HEK293 (cell line): ENCODE measurements at regions not wholly inside any gene's neighbourhood (a gene's known extent, or its start where the extent isn't known, plus 50 kb on each side); places are given as distances from the start of the nearest gene placed in this dataset.

Experiments used
- CTCF ChIA-PET: fragments of 350-600 bp; formaldehyde crosslinking; extraction: SDS; loops from one replicate; lab custom pipeline; 2021; ENCODE audit warnings: antibody characterized with exemption; lab: Yijun Ruan, JAX
- POLR2A ChIA-PET: fragments of 300-600 bp; formaldehyde crosslinking; extraction: SDS; loops from one replicate; lab custom pipeline; 2020; ENCODE audit warnings: antibody characterized with exemption, inconsistent platforms; lab: Yijun Ruan, JAX
- H3K27ac ChIP-seq: fragments of 200-500 bp; sonication (Bioruptor generic); 2 replicates; pipeline ENCODE4 v1.5.1; 2014; ENCODE audit warnings: low read depth, low read length, control low read depth, inconsistent platforms; ENCODE audit errors: extremely low read depth
- H3K36me3 ChIP-seq, 2 experiments: fragments of 200-500 bp in 1 of 2; sonication (Bioruptor generic) in 1 of 2; 1 replicate in 1 of 2; 2 replicates in 1 of 2; pipeline ENCODE4 v1.5.1; 2014 to 2017; ENCODE audit warnings: inconsistent platforms in 2 of 2, low read length in 2 of 2; ENCODE audit not compliant: control insufficient read depth in 2 of 2, insufficient read depth in 1 of 2
- H3K4me1 ChIP-seq: fragments of 200-500 bp; sonication (Bioruptor generic); 2 replicates; pipeline ENCODE4 v1.5.1; 2014; ENCODE audit warnings: mild to moderate bottlenecking, low read length, inconsistent platforms; ENCODE audit not compliant: control insufficient read depth, insufficient read depth
- H3K4me3 ChIP-seq: 2 replicates; pipeline ENCODE4 v1.5.1; 2011; ENCODE audit warnings: low read depth, mild to moderate bottlenecking, control low read depth, low read length, moderate library complexity
- H3K9me3 ChIP-seq: fragments of 200-500 bp; sonication (Bioruptor generic); 2 replicates; pipeline ENCODE4 v1.5.1; 2014; ENCODE audit warnings: low read depth, low read length, inconsistent platforms; ENCODE audit not compliant: control insufficient read depth, insufficient read depth
- KLF8 ChIP-seq: fragments of 450-650 bp; formaldehyde crosslinking; IDR thresholded peaks from 2 replicates; pipeline ENCODE4 v1.5.1; 2016; ENCODE audit warnings: missing biosample characterization, missing genetic modification characterization
- OSR2 ChIP-seq: fragments of 450-650 bp; formaldehyde crosslinking; IDR thresholded peaks from 2 replicates; pipeline ENCODE4 v1.5.1; 2016; ENCODE audit warnings: missing biosample characterization, missing genetic modification characterization
- REPIN1 ChIP-seq: fragments of 450-650 bp; formaldehyde crosslinking; IDR thresholded peaks from 2 replicates; pipeline ENCODE4 v1.5.1; 2017; ENCODE audit warnings: missing biosample characterization, missing genetic modification characterization, low read depth
- SCRT2 ChIP-seq: fragments of 450-650 bp; formaldehyde crosslinking; IDR thresholded peaks from 2 replicates; pipeline ENCODE4 v1.5.1; 2016; ENCODE audit warnings: missing biosample characterization, missing genetic modification characterization
- ZBTB17 ChIP-seq: fragments of 450-650 bp; formaldehyde crosslinking; IDR thresholded peaks from 2 replicates; pipeline ENCODE4 v1.5.1; 2016; ENCODE audit warnings: missing biosample characterization, missing genetic modification characterization
- ZNF133 ChIP-seq: fragments of 450-650 bp; formaldehyde crosslinking; IDR thresholded peaks from 2 replicates; pipeline ENCODE4 v1.5.1; 2016; ENCODE audit warnings: missing biosample characterization, missing genetic modification characterization
- ZNF16 ChIP-seq: fragments of 450-650 bp; formaldehyde crosslinking; IDR thresholded peaks from 2 replicates; pipeline ENCODE4 v1.5.1; 2016; ENCODE audit warnings: low read depth, missing biosample characterization, missing genetic modification characterization
- ZNF2 ChIP-seq: fragments of 450-650 bp; formaldehyde crosslinking; IDR thresholded peaks from 2 replicates; pipeline ENCODE4 v1.5.1; 2016; ENCODE audit warnings: missing biosample characterization, missing genetic modification characterization
- ZNF202 ChIP-seq: fragments of 450-650 bp; formaldehyde crosslinking; IDR thresholded peaks from 2 replicates; pipeline ENCODE4 v1.5.1; 2016; ENCODE audit warnings: missing biosample characterization, missing genetic modification characterization, borderline replicate concordance
- ZNF24 ChIP-seq: fragments of 450-650 bp; formaldehyde crosslinking; IDR thresholded peaks from 2 replicates; pipeline ENCODE4 v1.5.1; 2016; ENCODE audit warnings: missing biosample characterization, missing genetic modification characterization
- ZNF274 ChIP-seq, 2 experiments: fragments of 200-500 bp in 1 of 2; fragments of 450-650 bp in 1 of 2; sonication (Bioruptor generic) in 1 of 2; formaldehyde crosslinking in 1 of 2; IDR thresholded peaks; 2 replicates each; pipeline versions ENCODE4 v1.5.1 to v1.6.1; 2014 to 2016; ENCODE audit warnings: borderline replicate concordance in 1 of 2, inconsistent platforms in 1 of 2, low read length in 1 of 2, missing biosample characterization in 1 of 2, missing genetic modification characterization in 1 of 2
- ZNF311 ChIP-seq: fragments of 450-650 bp; formaldehyde crosslinking; IDR thresholded peaks from 2 replicates; pipeline ENCODE4 v1.5.1; 2017; ENCODE audit warnings: missing biosample characterization, missing genetic modification characterization, borderline replicate concordance
- ZNF335 ChIP-seq: fragments of 450-650 bp; formaldehyde crosslinking; conservative IDR thresholded peaks from 2 replicates; pipeline ENCODE4 v1.5.1; 2016; ENCODE audit warnings: missing biosample characterization, missing genetic modification characterization
- ZNF341 ChIP-seq: fragments of 450-650 bp; formaldehyde crosslinking; IDR thresholded peaks from 2 replicates; pipeline ENCODE4; 2016; ENCODE audit warnings: low read depth, missing biosample characterization, missing genetic modification characterization
- ZNF391 ChIP-seq: fragments of 450-650 bp; formaldehyde crosslinking; IDR thresholded peaks from 2 replicates; pipeline ENCODE4 v1.5.1; 2016; ENCODE audit warnings: low read depth, missing biosample characterization, missing genetic modification characterization, borderline replicate concordance
- ZNF423 ChIP-seq: fragments of 450-650 bp; formaldehyde crosslinking; IDR thresholded peaks from 2 replicates; pipeline ENCODE4 v1.5.1; 2016; ENCODE audit warnings: missing biosample characterization, missing genetic modification characterization
- ZNF510 ChIP-seq: fragments of 450-650 bp; formaldehyde crosslinking; IDR thresholded peaks from 2 replicates; pipeline ENCODE4 v1.5.1; 2018; ENCODE audit warnings: mild to moderate bottlenecking, missing genetic modification characterization, missing biosample characterization; ENCODE audit not compliant: insufficient replicate concordance
- ZNF544 ChIP-seq: fragments of 450-650 bp; formaldehyde crosslinking; IDR thresholded peaks from 2 replicates; pipeline ENCODE4 v1.5.0; 2017; ENCODE audit warnings: missing biosample characterization, missing genetic modification characterization
- ZNF555 ChIP-seq: fragments of 450-650 bp; formaldehyde crosslinking; conservative IDR thresholded peaks from 2 replicates; pipeline ENCODE4 v1.5.1; 2017; ENCODE audit warnings: missing biosample characterization, mild to moderate bottlenecking, missing genetic modification characterization, inconsistent platforms
- ZNF561 ChIP-seq: fragments of 450-650 bp; IDR thresholded peaks from 2 replicates; pipeline ENCODE4 v1.5.1; 2018; ENCODE audit warnings: missing biosample characterization, missing genetic modification characterization, borderline replicate concordance
- ZNF658 ChIP-seq: fragments of 450-650 bp; formaldehyde crosslinking; IDR thresholded peaks from 2 replicates; pipeline ENCODE4; 2016; ENCODE audit warnings: missing biosample characterization, missing genetic modification characterization
- TF ChIP-seq, protein P1 (sequence below): fragments of 450-650 bp; formaldehyde crosslinking; IDR thresholded peaks from 2 replicates; pipeline ENCODE4 v1.5.1; 2016; ENCODE audit warnings: missing biosample characterization, missing genetic modification characterization
- TF ChIP-seq, protein P2 (sequence below): fragments of 450-650 bp; formaldehyde crosslinking; IDR thresholded peaks from 2 replicates; pipeline ENCODE4; 2016; ENCODE audit warnings: missing biosample characterization, missing genetic modification characterization
- TF ChIP-seq, protein P3 (sequence below): fragments of 450-650 bp; formaldehyde crosslinking; IDR thresholded peaks from 2 replicates; pipeline ENCODE4 v1.5.0; 2017; ENCODE audit warnings: missing biosample characterization, missing genetic modification characterization, borderline replicate concordance
- TF ChIP-seq, protein P4 (sequence below): IDR thresholded peaks from 2 replicates; pipeline ENCODE4 v1.6.1; 2011; ENCODE audit warnings: mild to moderate bottlenecking, low read depth, low read length, borderline replicate concordance

DNA sequence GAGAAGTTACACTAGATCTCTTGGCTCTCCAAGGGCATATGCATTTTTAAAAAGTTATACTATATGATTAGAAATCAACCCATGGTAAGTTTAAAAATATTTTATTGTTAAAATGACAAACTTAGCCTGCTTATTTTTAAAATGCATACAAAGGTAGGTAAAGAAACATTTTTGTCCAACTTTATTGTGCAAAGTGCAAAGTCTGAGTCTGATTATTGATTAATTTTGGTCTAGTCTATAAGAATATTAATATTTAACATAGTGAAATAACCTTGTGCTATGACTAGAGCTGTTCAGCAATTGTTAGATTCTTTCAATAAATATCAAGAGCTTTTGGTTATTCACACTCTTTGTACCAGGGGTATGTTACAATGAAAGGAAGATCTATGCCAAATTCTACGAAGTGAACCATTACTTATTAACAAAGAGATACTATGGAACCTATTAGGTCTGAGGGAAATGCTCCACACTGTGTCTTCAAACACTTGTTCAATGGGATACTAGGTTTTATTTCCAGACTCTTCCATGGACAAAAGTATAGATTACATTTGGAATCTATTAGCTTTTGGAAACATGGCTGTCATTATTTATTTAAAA lies 70.4 kb downstream of the DIPK2A start:
- no peaks in the 10 kb centered on the region for H3K36me3 ChIP-seq
- H3K4me1 ChIP-seq = no peaks in the 10 kb centered on the region; the same call in 1 of the 2 replicates
- POLR2A ChIA-PET = no interaction called here
- CTCF ChIA-PET = interaction anchor here (0.7 kb wide), 1 partner anchor 71 kb away, joined by 7 read pairs; no protein-coding TSS in a partner anchor
- no peak overlapping the region for H3K4me3 ChIP-seq
- H3K27ac ChIP-seq = no peak overlapping the region
- H3K9me3 ChIP-seq = no peaks in the 10 kb centered on the region
- TF ChIP-seq ZNF544 = no peak
- no peak for TF ChIP-seq REPIN1 (tag by site-specific recombination)
- TF ChIP-seq ZNF658 (tag by site-specific recombination) = no peak
- no peak for TF ChIP-seq ZBTB17 (tag by site-specific recombination)
- no peak for TF ChIP-seq ZNF133
- no peak for TF ChIP-seq ZNF335 (tag by site-specific recombination)
- no peak for TF ChIP-seq ZNF391 (tag by site-specific recombination)
- TF ChIP-seq, protein P1, sequence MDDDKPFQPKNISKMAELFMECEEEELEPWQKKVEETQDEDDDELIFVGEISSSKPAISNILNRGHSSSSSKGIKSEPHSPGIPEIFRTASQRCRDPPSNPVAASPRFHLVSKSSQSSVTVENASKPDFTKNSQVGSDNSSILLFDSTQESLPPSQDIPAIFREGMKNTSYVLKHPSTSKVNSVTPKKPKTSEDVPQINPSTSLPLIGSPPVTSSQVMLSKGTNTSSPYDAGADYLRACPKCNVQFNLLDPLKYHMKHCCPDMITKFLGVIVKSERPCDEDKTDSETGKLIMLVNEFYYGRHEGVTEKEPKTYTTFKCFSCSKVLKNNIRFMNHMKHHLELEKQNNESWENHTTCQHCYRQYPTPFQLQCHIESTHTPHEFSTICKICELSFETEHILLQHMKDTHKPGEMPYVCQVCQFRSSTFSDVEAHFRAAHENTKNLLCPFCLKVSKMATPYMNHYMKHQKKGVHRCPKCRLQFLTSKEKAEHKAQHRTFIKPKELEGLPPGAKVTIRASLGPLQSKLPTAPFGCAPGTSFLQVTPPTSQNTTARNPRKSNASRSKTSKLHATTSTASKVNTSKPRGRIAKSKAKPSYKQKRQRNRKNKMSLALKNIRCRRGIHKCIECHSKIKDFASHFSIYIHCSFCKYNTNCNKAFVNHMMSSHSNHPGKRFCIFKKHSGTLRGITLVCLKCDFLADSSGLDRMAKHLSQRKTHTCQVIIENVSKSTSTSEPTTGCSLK (tag by site-specific recombination) = no peak
- TF ChIP-seq ZNF202 (tag by site-specific recombination) = no peak
- no peak for TF ChIP-seq SCRT2 (tag by site-specific recombination)
- no peak for TF ChIP-seq ZNF16
- no peak for TF ChIP-seq OSR2 (tag by site-specific recombination)
- TF ChIP-seq ZNF423 (tag by site-specific recombination) = no peak
- TF ChIP-seq, all 188 proteins: peak for 0

DNA sequence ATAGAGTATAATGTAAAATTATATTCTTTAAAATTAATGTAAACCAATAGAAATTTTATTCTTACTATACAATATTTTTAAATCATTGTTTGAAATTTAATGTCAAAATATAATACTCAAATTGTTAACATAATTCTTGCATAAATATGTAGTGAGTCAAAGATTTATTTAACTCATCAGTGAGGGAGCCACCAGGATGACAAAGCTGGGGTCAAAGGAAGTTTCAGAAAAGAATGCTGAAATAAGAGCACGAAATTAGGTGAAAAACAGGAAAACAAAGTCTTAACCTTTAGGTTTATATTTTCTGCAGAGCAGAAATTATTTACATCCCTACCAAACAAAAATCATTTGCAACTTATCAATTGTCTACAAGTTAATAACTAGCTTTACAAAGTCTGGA lies 74.1 kb downstream of the DIPK2A start:
- Histone ChIP-seq H3K4me3 (no peak overlapping the region), H3K27ac (no peak overlapping the region), H3K4me1 (no peaks in the 10 kb centered on the region), H3K9me3 (no peaks in the 10 kb centered on the region), H3K36me3 (no peaks in the 10 kb centered on the region)
- ChIA-PET POLR2A (no interaction called here), CTCF (interaction anchor here (0.8 kb wide), 1 partner anchor 1094 kb away, joined by 5 read pairs; no protein-coding TSS in a partner anchor)
- TF ChIP-seq ZNF24 (tag by site-specific recombination) (no peak), ZNF555 (no peak), ZNF311 (tag by site-specific recombination) (no peak), ZNF274 (IDR thresholded peaks at IDR 0.05; ENCODE audit: low read length) (no peak), ZNF274 (tag by site-specific recombination; IDR thresholded peaks at IDR 0.05; ENCODE audit: borderline replicate concordance) (no peak), ZNF510 (tag by site-specific recombination) (no peak), ZNF341 (no peak), KLF8 (no peak), ZNF561 (no peak), ZNF2 (tag by site-specific recombination) (no peak)
- TF ChIP-seq, protein P2, sequence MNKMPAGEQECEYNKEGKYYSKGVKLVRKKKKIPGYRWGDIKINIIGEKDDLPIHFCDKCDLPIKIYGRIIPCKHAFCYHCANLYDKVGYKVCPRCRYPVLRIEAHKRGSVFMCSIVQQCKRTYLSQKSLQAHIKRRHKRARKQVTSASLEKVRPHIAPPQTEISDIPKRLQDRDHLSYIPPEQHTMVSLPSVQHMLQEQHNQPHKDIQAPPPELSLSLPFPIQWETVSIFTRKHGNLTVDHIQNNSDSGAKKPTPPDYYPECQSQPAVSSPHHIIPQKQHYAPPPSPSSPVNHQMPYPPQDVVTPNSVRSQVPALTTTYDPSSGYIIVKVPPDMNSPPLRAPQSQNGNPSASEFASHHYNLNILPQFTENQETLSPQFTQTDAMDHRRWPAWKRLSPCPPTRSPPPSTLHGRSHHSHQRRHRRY = no peak
- TF ChIP-seq, protein P3, sequence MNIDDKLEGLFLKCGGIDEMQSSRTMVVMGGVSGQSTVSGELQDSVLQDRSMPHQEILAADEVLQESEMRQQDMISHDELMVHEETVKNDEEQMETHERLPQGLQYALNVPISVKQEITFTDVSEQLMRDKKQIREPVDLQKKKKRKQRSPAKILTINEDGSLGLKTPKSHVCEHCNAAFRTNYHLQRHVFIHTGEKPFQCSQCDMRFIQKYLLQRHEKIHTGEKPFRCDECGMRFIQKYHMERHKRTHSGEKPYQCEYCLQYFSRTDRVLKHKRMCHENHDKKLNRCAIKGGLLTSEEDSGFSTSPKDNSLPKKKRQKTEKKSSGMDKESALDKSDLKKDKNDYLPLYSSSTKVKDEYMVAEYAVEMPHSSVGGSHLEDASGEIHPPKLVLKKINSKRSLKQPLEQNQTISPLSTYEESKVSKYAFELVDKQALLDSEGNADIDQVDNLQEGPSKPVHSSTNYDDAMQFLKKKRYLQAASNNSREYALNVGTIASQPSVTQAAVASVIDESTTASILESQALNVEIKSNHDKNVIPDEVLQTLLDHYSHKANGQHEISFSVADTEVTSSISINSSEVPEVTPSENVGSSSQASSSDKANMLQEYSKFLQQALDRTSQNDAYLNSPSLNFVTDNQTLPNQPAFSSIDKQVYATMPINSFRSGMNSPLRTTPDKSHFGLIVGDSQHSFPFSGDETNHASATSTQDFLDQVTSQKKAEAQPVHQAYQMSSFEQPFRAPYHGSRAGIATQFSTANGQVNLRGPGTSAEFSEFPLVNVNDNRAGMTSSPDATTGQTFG (tag by site-specific recombination) = no peak
- TF ChIP-seq, protein P4, sequence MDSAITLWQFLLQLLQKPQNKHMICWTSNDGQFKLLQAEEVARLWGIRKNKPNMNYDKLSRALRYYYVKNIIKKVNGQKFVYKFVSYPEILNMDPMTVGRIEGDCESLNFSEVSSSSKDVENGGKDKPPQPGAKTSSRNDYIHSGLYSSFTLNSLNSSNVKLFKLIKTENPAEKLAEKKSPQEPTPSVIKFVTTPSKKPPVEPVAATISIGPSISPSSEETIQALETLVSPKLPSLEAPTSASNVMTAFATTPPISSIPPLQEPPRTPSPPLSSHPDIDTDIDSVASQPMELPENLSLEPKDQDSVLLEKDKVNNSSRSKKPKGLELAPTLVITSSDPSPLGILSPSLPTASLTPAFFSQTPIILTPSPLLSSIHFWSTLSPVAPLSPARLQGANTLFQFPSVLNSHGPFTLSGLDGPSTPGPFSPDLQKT = no peak
